Inferior parietal cortex (tissue), 1 donor: ENCODE measurements at regions not wholly inside any gene's neighbourhood (a gene's known extent, or its start where the extent isn't known, plus 50 kb on each side); places are given as distances from the start of the nearest gene placed in this dataset.

Experiments used
- DNase-seq: peaks from one replicate; pipeline ENCODE4 v3.0.0-alpha.2; 2016; ENCODE audit errors: extremely low spot score

GRCh38 chr1:115577513-115577912 is 64.3 kb upstream of the VANGL1 start:
- no peak for DNase-seq

- DNase-seq: no peak
Observed at GRCh38 chr1:115575661-115576060, 66.1 kb upstream of the VANGL1 start.

- DNase-seq: no peak
Observed at GRCh38 chr1:115572710-115573109, 69.1 kb upstream of the VANGL1 start.

DNA sequence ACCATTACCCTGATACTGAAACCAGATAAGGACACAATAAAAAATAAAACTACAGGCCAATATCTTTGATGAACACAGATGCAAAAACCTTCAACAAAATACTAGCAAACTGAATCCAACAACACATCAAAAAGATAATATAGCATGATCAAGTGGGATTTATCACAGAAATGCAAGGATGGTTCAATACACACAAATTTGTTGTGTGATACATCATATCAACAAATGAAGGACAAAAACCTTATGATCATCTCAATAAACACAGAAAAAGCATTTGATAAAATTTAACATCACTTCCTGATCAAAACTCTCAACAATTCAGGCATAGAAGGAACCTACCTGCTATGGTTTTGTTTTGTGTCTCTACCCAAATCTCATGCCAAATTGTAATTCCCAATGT is 74.3 kb upstream of the VANGL1 start:
- no peak for DNase-seq

- no peak for DNase-seq
Observed at GRCh38 chr1:115565791-115566190, 76.0 kb upstream of the VANGL1 start.

- no peak for DNase-seq
Observed at GRCh38 chr1:115565353-115565752, 76.4 kb upstream of the VANGL1 start.

GRCh38 chr1:115564201-115564600 is 77.6 kb upstream of the VANGL1 start:
- no peak for DNase-seq

GRCh38 chr1:115560027-115560426 is 81.7 kb upstream of the VANGL1 start:
- DNase-seq: no peak

- no peak for DNase-seq
Observed at GRCh38 chr1:115558275-115558674, 83.5 kb upstream of the VANGL1 start.

DNA sequence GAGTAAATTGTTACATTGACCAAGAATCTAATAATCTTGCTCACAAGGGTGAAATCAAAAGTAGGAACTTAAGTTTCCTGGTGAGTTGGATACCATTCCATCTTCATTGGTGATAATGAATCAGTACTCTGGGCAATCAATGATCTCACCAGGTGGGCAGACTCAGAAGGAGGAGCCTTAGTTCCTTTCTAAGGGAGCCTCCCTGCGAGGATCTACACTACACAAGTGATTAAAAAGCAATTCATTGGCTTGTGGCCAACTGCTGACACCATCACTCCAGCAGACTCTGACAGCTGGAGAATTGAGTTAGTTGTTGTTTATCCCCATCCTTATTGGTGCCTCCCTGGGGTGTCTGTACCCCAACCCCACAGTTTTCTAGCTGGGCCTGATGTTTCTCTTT is 84.1 kb upstream of the VANGL1 start:
- DNase-seq: no peak

- DNase-seq: no peak
Observed at GRCh38 chr1:115556236-115556635, 85.5 kb upstream of the VANGL1 start.

- no peak for DNase-seq
Observed at GRCh38 chr1:115555446-115555845, 86.3 kb upstream of the VANGL1 start.

- no peak for DNase-seq
Observed at GRCh38 chr1:115547696-115548095, 94.1 kb upstream of the VANGL1 start.

- DNase-seq: no peak
Observed at GRCh38 chr1:115546846-115547245, 94.9 kb upstream of the VANGL1 start.

- DNase-seq: no peak
Observed at GRCh38 chr1:115545791-115546733, 95.7 kb upstream of the VANGL1 start.

DNA sequence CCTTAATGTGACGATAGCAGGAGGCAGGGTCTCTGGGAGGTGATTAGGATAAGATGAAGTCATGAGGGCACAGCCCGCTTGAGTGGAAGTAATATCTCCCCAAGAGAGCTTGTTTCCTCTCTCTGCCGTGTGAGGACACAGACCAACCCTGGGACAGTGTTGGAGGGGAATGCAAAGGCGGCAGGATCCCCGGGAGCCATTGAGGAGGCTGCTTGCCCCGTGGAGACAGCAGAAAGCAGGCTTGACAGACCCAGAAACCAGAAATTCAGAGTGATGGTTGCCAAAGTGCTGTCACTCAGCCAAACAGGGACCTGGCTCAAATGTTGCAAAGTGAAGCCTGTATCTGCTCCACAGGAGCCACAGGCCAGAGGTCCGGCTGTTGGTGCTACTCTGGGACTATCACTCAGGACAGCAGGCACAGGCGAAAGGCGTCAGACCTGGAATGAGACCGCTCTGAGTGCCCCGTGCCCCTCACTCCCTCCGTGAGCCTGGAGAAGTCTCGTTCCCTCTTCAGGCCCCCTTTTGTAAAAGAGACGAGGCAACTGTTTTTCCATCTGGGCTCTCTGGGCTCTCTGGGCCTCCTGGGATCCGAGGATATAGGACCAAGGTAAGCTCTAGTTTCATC is 96.6 kb upstream of the VANGL1 start:
- no peak for DNase-seq

DNA sequence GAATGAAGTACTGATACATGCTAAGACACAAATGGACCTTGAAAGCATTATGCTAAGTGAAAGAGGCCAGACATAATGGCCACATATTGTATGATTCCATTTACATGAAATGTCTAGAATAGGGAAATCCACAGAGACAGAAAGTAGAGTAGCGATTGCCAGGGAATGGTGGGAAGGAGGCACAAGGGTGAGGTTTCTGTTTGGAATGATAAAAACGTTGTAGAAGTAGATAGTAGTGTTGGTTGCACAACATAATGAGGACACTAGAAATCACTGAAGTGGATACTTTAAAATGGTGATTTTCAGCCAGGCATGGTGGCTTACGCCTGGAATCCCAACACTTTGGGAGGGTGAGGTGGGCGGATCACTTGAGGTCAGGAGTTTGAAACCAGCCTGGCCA is 97.6 kb upstream of the VANGL1 start:
- DNase-seq: no peak

DNA sequence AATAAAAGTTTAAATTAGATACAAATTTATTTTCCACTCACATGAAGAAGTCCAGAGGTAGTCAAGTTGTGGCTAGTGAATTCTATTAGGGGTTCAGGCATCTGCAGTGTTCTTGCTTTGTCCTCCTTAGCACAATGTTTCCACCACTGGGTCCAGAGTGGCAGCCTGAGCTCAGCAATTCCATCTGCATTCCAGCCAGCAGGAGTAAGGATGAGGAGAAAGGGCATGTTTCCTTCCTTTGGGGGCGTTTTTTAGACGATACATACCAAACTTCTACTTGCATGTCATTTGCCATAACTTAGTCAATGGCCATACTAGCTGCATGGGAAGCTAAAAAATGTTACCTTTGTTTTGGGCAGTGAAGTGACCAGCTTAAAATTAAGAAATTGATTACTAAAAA is 98.5 kb upstream of the VANGL1 start:
- DNase-seq: no peak

- DNase-seq: no peak
Observed at GRCh38 chr1:115539736-115540135, 102.0 kb upstream of the VANGL1 start.

GRCh38 chr1:115539061-115539460 is 102.7 kb upstream of the VANGL1 start:
- DNase-seq: no peak

- DNase-seq: no peak
Observed at GRCh38 chr1:115538579-115538978, 103.2 kb upstream of the VANGL1 start.

DNA sequence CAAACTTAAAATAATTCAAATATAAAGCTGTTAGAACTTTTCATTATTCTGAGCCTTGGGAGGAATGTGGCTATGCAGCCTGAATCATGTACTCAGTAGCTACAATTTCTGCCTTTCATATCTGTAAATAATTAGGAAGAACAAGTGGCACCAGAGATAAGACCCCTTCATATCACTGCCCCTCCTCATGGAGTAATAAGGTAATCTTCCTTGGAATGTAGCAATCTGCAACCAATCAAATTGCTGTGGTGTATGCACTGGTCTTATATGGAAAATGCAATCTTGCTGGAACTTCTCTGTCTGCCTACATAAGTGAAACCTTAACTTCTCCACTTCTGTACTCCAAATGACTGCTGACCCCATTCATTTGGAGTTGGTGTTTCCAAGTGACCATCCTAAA is 104.4 kb upstream of the VANGL1 start:
- no peak for DNase-seq

DNA sequence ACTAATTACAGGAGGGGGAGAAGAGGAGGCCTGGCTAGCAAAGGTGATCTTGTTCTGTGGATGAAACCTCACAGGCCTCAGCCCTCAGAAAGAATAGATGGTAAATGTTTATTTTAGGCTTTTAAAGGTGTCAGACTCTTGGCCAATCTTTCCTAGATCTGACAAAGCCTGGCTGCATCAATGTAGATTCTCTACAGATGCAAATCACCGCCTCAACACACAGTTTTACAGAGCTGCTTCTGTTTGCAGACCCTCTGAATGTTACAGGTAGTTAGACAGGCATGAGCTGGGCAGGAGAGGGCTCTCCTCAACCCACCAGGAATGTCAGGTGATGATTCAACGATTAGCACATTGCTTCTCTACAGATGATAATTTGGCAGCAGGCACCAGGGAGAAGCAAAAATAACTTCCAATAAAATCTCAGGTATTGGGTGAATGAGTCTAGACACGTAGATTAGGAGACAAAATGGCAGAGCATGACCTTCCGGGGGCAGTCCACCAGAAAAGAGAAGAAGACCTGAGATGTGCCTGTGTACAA is 105.4 kb upstream of the VANGL1 start:
- DNase-seq: no peak
